ENCODE measurements at regions not wholly inside any gene's neighbourhood (a gene's known extent, or its start where the extent isn't known, plus 50 kb on each side); places are given as distances from the start of the nearest gene placed in this dataset.

DNA sequence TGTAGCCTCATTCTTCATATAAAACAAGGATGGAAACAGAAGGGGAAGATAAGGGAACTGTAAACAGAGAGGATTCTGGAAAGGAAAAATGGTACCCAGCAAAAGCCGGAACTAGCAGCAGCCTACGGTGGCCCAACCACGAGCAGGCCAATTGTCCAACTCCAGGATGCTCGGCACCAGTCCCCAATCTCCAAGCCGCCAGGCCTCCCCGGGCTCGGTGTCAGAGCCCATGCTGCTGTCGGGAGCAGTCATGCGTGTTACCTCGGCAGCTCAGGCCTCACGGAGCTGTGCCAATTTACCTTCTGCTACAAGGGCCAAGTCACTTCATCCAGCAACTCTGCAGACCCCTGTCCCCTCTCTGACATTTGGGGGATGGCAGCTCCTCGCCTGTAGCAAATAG lies 130.8 kb downstream of the ZBTB18 start:
- intact Hi-C loops (cut with micrococcal nuclease) = loop anchor here (5.0 kb wide), 1 partner anchor 845 kb away; no protein-coding TSS in a partner anchor
- no peak for ATAC-seq
- DNase-seq = no peak

DNA sequence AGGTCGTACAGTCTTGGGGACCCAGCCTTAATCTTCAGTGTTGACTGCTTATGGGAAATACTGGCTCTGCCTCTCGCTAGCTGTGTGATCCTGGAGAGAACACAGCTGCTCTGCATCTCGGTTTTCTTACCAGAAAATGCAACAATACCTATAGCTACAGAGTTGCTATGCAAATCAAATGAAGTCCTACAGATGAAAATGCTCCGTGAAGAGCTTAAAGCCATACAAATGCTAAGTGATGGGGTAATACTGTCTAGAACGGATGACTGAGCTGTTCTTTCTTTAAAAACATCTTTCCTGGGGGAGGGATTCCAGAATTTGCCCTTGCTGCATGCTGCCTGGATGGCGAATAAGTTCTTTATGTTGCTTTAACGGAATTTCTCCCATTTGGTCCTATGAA lies 132.0 kb downstream of the ZBTB18 start:
- DNase-seq = no peak
- no peak for ATAC-seq
- intact Hi-C loops (cut with micrococcal nuclease) = loop anchor here (5.0 kb wide), 1 partner anchor 846 kb away; no protein-coding TSS in a partner anchor

DNA sequence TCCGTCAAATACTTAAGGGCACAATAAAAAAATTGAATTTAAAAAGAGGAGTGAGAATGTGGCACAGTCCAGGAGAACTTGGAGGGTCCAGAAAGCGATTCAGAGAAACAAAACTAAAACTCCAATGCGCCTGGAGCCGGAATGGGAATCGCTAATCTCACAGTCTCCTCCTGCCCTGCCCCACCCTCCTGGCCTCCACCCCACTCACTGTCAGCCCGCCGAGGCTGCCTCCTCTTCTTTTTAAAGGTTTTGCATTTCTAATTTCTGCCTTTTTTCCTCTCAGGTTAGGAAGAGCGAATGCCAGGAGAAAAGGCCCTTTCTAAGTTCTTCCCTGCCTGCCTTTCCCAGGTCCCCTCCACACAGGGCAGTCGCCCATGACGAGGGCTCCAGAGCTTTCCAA lies 135.3 kb downstream of the ZBTB18 start:
- DNase-seq (no peak), ATAC-seq (no peak)
- intact Hi-C loops (cut with micrococcal nuclease) = no loop called here

DNA sequence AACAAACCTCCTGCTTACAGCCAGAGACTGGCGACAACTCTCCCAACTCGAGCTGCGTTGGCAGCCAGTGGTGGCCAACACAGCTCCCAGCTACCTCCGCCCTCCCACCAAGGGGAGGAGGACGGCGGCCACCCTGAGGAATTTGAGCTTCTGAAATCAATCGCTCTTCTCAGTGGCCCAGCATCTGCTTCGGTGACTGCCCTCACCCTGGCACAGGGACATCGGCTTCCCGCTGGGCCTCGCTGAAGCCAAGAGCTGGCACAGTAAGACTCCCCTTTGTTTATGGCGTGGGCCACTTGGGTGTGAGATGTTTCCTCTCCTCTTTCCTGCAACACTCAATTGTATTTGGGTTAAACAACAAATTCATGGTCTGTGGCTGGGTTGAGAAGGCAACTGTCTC lies 136.2 kb downstream of the ZBTB18 start:
- intact Hi-C loops (cut with micrococcal nuclease) = no loop called here
- no peak for ATAC-seq
- no peak for DNase-seq

DNA sequence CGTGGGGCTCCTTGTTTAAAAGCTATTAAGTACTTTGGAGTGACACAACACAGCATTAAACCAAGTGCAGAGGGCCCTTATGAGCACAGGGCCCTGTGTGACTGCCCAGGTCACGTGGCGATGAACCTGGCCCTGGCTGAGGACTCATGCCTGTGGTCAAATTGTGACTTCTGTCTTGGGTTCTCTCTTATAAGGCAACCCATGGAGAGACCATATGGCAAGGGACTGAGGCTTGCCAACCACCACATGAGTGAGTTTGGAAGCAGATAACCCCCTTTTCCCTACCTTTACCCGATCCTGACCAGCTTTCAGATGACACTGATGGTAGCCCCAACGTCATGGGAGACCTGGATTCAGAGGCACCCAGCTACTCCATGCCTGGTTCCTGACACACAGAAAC lies 140.5 kb downstream of the ZBTB18 start:
- DNase-seq = no peak
- ATAC-seq = no peak
- intact Hi-C loops (cut with micrococcal nuclease) = no loop called here

DNA sequence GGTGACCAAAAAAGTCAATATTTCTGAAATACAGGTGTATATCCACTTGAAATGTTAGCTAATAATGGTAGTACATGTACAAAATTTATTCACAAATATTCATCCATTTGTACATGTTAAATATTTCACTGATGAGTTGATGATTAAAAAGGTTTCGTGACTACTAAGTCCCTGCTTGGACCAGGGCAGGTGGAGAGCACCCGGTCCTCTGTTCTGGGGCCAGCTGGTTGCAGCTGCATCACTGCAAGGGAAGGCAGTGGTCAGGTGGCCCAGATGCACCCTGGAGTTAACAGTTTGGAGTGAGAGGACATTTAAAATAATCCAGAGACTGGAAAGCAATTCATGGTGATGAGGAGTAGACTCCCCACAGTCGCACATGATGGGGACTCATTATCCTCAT lies 141.2 kb downstream of the ZBTB18 start:
- intact Hi-C loops (cut with micrococcal nuclease) = no loop called here
- DNase-seq = no peak
- no peak for ATAC-seq

DNA sequence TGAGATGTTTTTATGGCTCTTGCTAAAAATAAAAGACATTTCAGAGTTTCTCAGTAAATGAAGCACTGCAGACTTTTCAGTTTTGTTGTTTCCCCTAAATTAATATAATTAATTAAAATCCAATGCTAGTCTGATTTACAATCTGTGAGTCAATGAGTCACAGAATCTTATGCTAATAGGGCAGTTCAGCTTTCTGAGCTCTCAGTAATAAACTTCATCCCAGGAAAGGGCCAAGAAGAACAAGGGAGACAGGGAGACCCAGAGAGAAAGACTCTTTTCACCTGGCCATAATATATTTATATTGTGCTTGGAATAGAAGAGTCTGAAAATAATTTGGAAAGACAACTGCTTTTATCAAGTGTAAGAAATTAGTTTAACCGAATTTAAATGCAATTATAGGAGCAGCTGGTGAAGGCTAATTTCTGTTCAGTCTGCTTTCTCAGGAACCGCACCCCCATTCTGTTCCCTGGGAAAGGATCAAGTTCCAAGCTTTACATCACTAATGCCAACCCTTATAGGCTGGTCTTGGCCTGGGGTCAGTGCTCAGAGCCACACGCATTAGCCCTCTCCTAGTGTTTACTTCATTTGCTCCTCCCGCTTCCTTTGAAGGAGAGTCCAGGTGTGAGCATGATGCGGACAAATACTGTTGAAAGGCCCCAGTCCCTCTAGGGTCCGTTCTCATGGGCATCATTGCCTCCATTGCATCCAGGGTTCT lies 145.6 kb downstream of the ZBTB18 start:
- DNase-seq (no peak), ATAC-seq (no peak)
- intact Hi-C loops (cut with micrococcal nuclease) = no loop called here

DNA sequence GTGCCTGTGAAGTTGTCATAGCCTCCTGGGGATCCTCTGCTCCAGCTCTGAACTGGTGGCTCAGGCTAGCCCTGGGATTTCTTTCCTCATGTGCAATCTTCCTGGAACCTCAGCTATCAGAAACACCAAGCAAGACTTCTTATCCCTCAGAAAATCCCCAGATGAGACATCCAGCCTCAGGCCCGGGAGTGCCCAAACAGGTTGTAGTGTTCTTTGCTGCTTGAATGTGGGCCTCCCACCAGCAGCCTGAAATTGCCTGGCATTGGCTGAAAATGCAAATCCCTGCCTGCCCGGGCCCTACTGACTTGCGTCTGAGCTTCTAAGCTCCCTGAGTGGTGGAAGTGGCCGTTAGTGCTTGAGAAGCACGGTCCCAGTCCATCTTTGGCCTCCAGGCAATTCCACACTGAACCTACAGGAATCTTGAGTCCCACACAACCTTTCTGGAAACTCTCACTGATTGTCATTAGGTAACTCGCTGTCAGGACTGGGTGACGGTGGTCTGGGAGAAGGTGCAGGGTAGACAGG lies 146.8 kb downstream of the ZBTB18 start:
- no peak for DNase-seq
- ATAC-seq = no peak
- intact Hi-C loops (cut with micrococcal nuclease) = no loop called here

DNA sequence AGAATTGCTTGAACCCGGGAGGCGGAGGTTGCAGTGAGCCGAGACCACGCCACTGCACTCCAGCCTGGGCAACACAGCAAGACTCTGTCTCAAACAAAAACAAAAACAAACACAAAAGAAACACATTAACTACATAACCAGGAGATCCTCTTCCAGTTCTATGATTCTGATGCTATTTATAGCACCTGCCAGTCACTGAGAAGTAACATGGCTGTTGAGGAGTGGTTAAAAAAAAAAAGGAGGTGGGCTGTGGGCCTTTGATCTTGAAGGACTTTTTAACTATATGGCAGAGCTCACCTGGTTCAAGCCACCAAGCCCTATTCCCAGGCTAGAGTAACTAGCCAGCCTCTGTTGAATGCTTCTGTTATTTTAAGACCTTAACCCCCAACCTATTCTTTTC lies 148.8 kb downstream of the ZBTB18 start:
- no peak for DNase-seq
- intact Hi-C loops (cut with micrococcal nuclease) = no loop called here

DNA sequence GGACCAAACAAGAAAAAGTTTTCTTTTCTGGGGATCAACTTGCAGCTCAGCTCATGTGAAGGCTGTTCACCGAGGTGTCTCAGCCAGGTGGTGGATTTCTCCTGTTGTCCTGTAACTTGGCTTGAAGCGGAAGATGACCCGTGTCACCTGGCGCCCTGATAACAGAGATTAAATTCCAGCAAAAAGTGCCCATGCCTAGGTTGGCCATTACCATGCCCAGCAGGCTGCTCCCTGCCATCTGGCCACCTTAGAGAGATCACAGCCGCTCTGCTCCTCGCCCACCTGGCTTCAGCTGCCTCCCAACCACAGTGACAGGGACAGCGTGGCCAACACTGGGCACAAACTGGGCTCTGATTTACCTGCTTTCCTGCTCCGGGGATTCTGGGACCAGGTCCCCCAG lies 149.5 kb downstream of the ZBTB18 start:
- intact Hi-C loops (cut with micrococcal nuclease) = no loop called here
- no peak for ATAC-seq
- no peak for DNase-seq

More for the DNA sequence above, 148.8 kb downstream of the ZBTB18 start:
- no peak for ATAC-seq

DNA sequence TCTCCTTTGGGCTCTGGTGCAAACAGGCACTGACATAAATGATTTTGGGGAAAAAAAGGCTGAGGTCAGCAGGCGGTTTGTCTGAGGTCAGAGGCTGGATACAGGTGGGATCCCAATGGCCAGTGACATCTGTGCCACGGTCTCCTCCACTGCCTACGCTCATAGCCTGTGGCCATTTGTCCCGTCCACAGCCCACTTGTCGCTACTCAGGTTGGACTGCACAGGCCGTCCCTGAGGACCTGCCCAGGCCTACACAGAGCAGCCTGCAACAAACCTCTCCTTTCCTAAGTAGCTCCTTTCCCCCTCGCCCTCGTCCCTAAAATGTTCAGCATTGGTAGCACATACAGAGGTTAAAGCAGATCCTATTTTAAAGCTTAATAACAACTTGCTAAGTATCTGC lies 150.7 kb downstream of the ZBTB18 start:
- no peak for ATAC-seq
- no peak for DNase-seq
- intact Hi-C loops (cut with micrococcal nuclease) = no loop called here

DNA sequence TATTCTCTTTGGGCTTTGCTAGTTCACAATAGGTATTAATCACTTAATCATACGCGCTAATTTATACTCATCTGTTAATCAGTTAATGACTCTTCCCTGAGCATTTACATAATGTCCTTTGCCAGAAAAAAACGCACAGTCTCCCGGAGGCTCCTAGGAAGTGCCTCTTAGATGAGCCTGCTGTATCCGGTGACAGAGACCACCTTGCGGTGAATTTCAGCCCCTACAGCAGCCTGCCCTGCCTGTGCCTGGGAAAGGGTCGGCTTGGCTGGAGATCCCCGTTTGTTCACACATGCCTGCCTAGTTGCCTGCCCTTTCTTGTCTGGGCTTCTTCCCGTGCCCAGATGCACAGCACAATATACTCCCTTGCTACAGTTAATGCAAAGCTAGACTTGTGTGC lies 152.9 kb downstream of the ZBTB18 start:
- DNase-seq (no peak), ATAC-seq (no peak)
- intact Hi-C loops (cut with micrococcal nuclease) = no loop called here

DNA sequence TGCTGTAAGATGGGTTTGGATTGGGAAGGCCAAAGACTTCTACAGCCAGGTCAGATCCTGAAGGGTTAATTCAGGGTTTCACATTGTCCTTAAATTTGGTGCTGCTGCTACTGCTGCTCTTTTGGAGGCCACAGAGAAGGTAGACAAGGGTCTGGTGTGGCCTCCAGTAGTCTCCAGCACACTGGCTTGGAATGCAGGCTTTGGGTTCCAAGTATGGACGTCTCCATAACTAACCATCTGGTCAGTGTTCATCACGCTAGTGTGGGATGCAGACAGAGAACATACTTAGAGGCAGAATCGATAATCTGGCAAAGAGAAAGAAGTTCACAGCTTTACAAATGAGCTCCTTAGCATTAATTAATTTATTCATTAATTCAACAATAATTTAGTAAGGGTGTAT lies 154.1 kb downstream of the ZBTB18 start:
- DNase-seq (no peak), ATAC-seq (no peak)
- intact Hi-C loops (cut with micrococcal nuclease) = no loop called here

DNA sequence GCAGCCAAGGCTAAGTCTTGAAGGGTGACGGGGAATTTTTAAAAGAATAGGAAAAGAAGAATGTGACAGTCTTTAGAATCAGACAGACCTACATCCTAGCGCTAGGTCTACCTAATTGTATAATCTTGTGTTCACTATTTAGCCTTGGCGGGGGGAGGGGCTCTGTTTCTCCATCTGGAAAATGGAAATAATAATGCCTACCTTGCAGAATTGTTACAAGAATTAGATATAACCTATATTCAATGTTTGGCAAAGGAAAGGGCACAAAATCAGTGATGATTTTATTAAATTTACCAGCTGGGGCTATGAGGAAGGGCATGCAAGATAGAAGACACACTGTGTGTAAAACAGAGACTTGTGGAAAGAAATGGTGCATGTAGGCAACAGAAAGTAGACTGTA lies 154.8 kb downstream of the ZBTB18 start:
- DNase-seq = no peak
- no peak for ATAC-seq
- intact Hi-C loops (cut with micrococcal nuclease) = no loop called here

DNA sequence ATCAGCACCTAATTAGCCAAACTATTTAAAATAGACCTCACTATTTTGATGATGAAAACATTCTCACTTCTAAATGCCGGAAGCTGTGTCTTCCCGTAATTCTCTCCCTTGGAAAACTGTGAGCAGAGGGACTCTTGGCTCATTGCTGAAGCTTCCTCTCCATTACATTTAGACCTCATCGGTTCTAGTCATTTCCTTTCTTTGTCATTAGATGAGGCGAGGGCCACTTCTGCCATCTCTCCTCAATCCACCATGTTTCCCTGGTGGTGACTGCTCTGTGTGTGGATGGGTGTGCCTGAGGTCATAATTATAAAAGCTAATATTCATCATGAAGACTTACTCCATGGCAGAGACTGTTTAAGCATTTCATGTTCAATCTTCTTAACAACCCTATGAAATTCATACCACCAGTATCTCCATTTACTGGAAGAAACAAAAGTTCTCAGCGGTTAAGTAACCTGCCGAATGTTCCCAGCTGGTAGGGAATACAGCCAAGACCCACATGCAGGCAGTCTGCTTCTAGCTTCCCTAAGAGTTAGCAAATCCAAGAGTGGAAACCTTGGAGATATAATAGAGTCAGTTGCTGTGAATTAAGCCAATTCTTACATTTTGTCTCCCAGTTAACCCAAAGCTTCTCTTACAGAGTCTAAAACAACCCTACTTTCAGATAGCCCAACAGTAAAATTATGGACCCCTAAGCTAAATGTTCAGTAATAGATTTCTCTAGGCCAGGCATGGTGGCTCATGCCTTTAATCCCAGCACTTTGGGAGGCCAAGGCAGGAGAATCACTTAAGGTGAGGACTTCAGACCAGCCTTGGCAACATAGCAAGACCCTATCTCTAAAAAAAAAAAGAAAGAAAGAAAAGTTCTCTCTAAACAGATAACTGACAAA lies 156.2 kb downstream of the ZBTB18 start:
- ATAC-seq (peak; percentile 74), DNase-seq (no peak)
- intact Hi-C loops (cut with micrococcal nuclease) = no loop called here

DNA sequence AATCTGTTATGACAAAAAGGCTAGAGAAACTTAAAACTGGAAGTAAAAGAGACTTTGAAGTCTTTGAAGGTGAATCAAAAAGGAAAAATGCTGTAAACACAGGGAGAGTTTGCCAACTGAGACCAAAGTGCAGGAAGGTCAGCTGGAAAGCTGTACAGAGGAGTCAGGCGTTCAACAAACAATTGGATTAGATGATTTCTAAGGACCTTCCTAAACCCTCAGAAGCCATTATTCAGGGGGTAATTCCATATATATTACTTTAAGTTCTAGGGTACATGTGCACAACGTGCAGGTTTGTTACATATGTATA lies 156.8 kb downstream of the ZBTB18 start:
- intact Hi-C loops (cut with micrococcal nuclease) = no loop called here
- no peak for ATAC-seq
- DNase-seq = no peak

DNA sequence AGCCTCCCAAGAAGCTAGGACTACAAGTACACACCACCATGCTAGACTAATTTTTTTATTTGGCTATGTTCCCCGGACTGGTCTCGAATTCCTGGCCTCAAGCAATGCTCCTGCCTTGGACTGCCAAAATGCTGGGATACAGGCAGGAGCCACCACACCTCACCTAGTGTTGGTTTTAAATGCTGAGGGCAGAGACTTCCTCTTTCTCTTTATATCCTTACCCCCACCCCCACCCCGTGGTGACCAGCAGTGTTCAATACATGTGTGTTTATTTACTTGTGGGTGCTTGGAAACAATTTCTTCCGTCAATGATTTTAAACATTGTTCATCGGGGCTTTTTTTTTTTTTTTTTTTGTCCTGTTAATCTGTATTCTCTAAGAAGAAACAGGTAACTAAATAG lies 158.9 kb downstream of the ZBTB18 start:
- intact Hi-C loops (cut with micrococcal nuclease) = no loop called here
- ATAC-seq (no peak), DNase-seq (no peak)

DNA sequence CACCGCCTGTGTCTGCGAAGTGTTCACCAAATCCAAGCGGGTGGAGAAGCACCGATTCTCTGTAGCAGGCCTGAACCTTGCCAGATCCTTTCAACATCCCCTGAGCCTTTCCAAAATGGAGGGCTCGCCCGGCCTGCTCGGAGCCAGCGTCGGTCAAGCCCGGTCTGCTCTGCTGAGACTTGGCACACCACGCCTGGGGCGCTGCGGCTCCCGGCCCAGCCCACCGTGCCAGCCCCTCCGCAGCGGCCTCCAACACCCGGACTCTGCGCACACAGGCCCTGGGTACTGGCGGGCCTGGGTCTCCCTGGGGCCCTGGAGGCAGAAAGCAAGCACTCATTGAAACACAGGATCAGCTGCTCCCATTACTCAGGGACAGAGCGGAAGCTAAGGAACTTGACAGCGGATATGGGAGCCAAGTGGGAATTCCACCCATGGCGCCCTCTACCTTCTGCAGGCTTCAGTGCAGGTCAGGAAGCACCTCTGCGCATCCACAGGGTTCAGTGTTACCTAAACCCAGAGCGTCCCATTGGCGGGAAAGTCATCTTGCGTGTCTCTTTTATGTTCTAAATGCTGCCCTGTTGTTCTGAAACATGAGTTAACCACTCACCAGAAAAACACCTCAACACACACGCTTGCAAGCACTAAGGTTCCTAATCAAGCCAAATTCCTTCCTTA lies 159.9 kb downstream of the ZBTB18 start:
- DNase-seq (no peak), ATAC-seq (no peak)
- intact Hi-C loops (cut with micrococcal nuclease) = no loop called here

DNA sequence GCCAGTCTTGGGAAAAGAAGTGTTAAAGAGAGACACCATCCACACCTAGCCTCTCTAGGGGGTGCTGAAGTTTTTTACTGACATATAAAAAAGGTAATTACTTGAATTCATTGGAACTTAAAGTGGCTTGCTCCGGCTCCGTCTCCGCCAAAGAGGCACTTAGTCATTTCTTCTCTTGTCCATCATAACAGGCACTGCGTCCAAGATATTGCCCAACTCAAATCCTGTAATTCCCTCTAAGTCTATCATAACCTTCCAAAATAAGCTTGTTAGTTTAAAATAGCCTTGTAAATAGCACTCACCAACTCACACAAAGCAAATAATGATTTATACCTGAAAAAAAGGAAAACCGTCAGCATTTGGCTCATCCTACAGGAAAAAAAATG lies 160.5 kb downstream of the ZBTB18 start:
- DNase-seq = no peak
- intact Hi-C loops (cut with micrococcal nuclease) = no loop called here

DNA sequence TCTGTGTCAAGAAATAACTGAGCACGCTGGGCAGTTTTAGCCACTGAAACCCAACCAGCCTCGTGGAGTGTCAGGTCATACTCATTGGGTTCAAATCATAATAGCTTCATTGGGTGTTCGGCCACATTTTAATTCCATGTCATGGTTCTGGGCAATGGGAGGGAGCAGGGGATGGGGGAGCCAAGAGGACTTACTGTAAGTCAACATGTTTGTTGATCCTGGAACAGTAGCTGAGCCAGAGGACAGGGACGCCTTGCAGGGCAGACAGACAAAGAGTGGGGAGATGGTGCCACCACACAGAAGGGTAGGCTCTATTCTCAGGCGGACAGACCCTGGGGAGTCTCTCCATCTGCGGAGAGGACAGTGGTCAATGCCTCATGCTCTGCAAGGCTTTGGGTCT lies 161.1 kb downstream of the ZBTB18 start:
- ATAC-seq = no peak
- DNase-seq = no peak
- intact Hi-C loops (cut with micrococcal nuclease) = no loop called here

More for the DNA sequence above, 160.5 kb downstream of the ZBTB18 start:
- ATAC-seq = peak; percentile 71
